NCI-H2227 (cell line): ENCODE measurements at regions not wholly inside any gene's neighbourhood (a gene's known extent, or its start where the extent isn't known, plus 50 kb on each side); places are given as distances from the start of the nearest gene placed in this dataset.

Source experiments
- DNase-seq: peaks from one replicate; lab custom pipeline; 2025; ENCODE audit not compliant: unreplicated experiment; lab: John Stamatoyannopoulos, UW

GRCh38 chr11:110797453-110797852, 85.2 kb upstream of the ARHGAP20 start:
- DNase-seq: no peak

GRCh38 chr11:110795112-110795624, 82.9 kb upstream of the ARHGAP20 start:
- no peak for DNase-seq

- DNase-seq: no peak
Observed at GRCh38 chr11:110793556-110793955, 81.3 kb upstream of the ARHGAP20 start.

GRCh38 chr11:110791621-110792020, 79.4 kb upstream of the ARHGAP20 start:
- DNase-seq: no peak

GRCh38 chr11:110787680-110788079, 75.4 kb upstream of the ARHGAP20 start:
- no peak for DNase-seq

GRCh38 chr11:110786226-110786902, 74.1 kb upstream of the ARHGAP20 start:
- DNase-seq: no peak

- no peak for DNase-seq
Observed at GRCh38 chr11:110785398-110785797, 73.2 kb upstream of the ARHGAP20 start.

- DNase-seq: no peak
Observed at GRCh38 chr11:110782616-110783015, 70.4 kb upstream of the ARHGAP20 start.

GRCh38 chr11:110779108-110779507, 66.9 kb upstream of the ARHGAP20 start:
- no peak for DNase-seq

GRCh38 chr11:110778343-110778742, 66.1 kb upstream of the ARHGAP20 start:
- DNase-seq: no peak

- DNase-seq: no peak
Observed at GRCh38 chr11:110777775-110778174, 65.5 kb upstream of the ARHGAP20 start.

- DNase-seq: no peak
Observed at GRCh38 chr11:110776081-110776480, 63.8 kb upstream of the ARHGAP20 start.

- no peak for DNase-seq
Observed at GRCh38 chr11:110774138-110775014, 62.1 kb upstream of the ARHGAP20 start.

- no peak for DNase-seq
Observed at GRCh38 chr11:110773442-110773841, 61.2 kb upstream of the ARHGAP20 start.

- no peak for DNase-seq
Observed at GRCh38 chr11:110772863-110773262, 60.6 kb upstream of the ARHGAP20 start.

GRCh38 chr11:110766316-110766715, 54.1 kb upstream of the ARHGAP20 start:
- no peak for DNase-seq

- DNase-seq: no peak
Observed at GRCh38 chr11:110764485-110764884, 52.2 kb upstream of the ARHGAP20 start.

GRCh38 chr11:110763249-110764011, 51.2 kb upstream of the ARHGAP20 start:
- DNase-seq: no peak

GRCh38 chr11:110762590-110762989, 50.4 kb upstream of the ARHGAP20 start:
- DNase-seq: no peak
